Left renal pelvis (tissue), 4 donors: ENCODE measurements at regions not wholly inside any gene's neighbourhood (a gene's known extent, or its start where the extent isn't known, plus 50 kb on each side); places are given as distances from the start of the nearest gene placed in this dataset.
"Not testable (repeated sequence)": the region's sequence is repeated elsewhere in the genome, so short reads cannot be mapped to it uniquely, and the experiment has no call there.

Experiments used
- DNase-seq, 4 donors: peaks; one replicate each; pipeline ENCODE4 v3.0.0-alpha.2; 2013; ENCODE audit warnings: low read depth in 4 of 4, low spot score in 3 of 4

GRCh38 chr12:19659501-19659900 is 220.2 kb downstream of the AEBP2 start:
- no peak for DNase-seq

GRCh38 chr12:19665121-19665900 is 226.0 kb downstream of the AEBP2 start:
- DNase-seq, result no peak

DNA sequence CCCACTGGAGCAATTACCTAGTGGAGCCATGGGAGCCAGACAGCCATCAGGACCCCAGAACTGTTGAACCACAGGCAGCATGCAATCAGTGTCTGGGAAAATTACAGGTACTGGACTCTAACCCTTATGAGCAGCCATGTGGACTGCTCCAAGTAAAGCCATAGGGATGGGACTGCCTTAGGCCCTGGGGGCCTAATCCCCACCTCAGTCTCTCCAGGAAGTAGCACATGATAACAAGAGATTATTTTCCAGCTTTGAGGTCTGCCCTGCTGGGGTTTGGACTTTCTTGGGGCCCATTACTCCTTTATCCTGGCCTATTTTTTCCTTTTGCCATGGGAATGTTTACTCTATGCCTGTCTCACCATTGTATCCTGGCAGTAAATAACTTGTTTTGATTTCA is 226.8 kb downstream of the AEBP2 start:
- no peak for DNase-seq

- DNase-seq, result no peak
Measured at GRCh38 chr12:19669793-19670192, 230.5 kb downstream of the AEBP2 start.

DNA sequence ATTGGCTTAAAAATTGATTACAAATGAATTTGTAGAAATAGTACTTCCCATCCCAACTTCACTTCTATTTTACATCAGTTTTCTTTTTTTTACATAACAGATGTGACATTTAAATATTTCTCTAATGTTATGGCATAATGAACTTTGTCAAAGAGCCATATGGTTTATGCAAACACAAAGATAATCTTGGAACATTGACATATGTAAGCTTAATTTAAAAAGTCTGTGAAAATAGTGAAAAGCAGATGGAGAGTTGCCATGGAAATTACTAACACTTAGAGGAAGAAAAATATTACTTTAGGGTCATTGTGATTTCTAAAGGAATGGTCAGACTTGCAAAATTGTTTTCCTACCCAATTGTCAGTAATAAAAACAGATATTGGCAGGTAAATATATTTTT is 232.4 kb downstream of the AEBP2 start:
- DNase-seq, result no peak

- DNase-seq, result no peak
Measured at GRCh38 chr12:19674437-19674836, 235.1 kb downstream of the AEBP2 start.

GRCh38 chr12:19675361-19675760 is 236.1 kb downstream of the AEBP2 start:
- no peak for DNase-seq

DNA sequence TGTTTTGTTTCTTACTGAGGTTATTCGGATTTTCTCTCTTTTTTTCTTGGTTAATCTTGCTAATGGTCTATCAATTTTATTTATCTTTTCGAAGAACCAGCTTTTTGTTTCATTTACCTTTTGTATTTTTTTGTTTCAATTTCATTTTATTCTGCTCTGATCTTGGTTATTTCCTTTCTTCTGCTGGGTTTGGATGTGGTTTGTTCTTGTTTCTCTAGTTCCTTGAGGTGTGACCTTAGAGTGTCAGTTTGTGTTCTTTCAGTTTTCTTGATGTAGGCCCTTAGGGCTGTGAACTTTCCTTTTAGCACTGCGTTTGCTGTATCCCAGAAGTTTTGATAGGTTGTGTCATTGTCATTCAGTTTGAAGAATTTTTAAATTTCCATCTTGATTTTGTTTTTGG is 239.2 kb downstream of the AEBP2 start:
- DNase-seq, result not testable (repeated sequence)

DNA sequence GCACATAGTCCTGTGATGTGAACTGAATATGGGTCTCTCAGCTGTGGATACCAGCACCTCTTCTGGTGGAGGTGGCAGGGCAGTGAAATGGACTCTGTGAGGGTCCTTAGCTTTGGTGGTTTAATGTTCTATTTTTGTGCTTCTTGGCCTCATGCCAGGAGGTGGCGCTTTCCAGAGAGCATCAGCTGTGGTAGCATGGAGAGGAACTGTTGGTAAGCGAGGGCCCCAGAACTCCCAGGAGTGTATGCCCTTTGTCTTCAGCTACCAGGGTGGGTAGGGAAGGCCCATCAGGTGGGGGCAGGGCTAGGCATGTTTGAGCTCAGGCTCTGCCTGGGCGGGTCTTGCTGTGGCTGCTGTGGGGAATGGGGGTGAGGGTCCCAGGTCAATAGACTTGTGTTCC is 241.7 kb downstream of the AEBP2 start:
- no peak for DNase-seq

GRCh38 chr12:19683178-19683927 is 244.1 kb downstream of the AEBP2 start:
- DNase-seq, result no peak

GRCh38 chr12:19687371-19687770 is 248.1 kb downstream of the AEBP2 start:
- DNase-seq, result no peak

DNA sequence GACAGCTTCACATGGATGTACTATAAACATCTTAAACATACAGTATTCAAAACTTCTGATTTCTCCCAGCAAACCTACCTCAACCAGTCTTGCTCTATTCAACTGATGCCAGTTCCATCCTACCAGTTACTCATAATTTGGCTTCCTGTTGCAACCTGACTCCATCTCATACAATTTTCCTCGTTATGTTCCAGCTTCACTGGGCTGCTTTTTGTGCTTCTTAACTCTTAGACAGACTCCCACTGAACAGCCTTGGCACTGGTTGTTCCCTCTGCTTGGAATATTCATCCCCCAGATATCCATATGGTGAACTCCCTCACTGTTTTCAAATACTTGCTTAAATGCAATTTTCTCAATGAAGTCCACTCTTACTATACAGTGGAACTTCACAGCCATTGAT is 249.2 kb downstream of the AEBP2 start:
- no peak for DNase-seq

DNA sequence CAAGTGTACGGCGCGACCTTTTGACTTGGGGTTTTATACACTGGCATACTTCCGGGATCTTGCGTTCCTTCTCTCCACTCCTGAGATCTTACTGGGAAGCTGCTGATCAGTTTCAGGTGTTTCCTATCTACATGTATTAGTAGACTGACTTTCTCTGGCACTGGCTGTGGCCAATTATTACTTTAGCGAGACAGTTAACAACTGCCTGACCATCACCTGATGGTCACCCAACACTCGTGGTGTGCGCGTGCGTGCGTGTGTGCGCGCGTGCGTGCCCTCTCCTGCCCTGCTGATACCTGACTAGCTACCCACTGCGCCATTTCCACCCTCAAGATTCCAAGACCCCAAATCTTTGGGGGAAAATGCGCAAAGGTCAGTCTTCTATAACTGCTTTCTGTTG is 249.9 kb downstream of the AEBP2 start:
- no peak for DNase-seq

- DNase-seq, result no peak
Measured at GRCh38 chr12:19689801-19690472, 250.6 kb downstream of the AEBP2 start.

DNA sequence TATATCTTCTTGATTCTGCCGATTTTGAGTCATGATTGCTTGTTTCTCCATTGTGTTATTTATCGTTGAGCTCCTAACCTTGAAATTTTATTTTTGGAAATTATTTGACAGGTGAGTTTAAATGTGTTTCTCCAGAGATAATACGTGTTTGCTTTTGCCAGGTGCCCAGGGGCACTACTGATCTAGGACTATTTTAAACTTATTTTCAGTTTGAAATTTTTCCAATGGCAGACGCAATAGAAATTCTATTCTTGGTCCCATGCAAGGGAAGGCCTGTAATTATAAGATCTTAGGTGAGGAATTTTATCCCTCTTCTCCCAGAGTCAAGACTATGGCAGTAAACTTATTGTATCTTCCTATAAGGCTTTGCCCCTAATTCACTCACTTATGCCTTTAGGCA is 252.8 kb downstream of the AEBP2 start:
- DNase-seq, result no peak

GRCh38 chr12:19692566-19692965 is 253.3 kb downstream of the AEBP2 start:
- no peak for DNase-seq

DNA sequence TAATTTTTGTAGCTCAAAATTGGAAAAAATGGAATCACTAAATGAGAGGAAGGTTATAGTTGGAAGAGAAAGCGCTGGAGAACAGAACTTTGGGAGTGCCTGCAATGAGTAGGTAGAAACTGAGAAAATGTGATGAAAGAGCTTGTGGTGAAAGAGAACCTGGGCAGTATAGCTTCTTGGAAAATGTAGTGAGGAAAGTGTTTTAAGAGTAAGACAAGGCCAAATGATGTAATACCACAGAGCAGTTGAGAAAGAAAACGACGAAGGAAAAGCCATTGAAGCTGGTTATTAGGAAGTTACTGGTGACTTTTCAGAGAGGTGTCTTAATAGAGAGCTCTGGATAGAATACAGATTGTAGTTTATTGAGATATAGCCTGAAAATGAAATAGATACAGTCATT is 255.3 kb downstream of the AEBP2 start:
- no peak for DNase-seq

DNA sequence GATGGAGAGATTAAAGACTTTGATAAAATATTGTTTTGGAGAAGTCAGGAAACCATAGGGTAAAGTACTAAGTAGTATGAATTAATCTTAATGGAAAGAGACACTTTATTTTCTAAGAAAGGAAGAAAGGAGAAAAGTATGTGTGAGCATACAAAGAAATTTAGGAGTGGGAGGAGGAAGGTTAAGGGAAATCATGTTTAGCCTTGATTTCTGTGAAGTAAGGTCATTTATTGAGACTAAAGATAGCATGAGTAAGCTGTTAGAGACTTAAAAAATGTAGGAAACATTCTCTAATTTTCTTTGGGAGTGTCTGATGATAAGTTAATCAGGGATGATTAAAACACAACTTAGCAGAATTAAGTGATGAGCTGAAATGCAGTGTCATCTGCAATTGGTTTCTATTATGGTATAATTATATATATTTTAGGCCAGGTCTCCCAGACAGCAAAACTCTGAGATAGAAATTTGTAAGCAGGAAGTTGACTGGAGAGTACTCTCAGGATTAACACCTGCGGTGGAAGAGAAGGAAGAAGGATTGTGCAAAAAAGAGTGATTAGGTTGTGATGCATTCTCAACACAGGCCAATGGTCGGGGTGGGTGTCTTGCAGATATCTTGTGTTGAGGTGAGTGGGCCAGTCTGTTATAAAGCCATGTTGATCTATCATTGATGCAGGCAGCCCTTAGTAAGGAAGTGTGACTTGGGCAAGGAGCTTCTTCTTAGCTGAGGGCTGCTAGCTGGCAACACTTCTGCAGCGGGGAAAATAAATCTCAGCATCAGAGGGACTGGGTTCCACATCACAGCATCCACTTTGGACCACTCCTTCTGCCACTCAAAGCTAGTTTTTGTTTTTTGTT is 256.2 kb downstream of the AEBP2 start:
- DNase-seq, result no peak

DNA sequence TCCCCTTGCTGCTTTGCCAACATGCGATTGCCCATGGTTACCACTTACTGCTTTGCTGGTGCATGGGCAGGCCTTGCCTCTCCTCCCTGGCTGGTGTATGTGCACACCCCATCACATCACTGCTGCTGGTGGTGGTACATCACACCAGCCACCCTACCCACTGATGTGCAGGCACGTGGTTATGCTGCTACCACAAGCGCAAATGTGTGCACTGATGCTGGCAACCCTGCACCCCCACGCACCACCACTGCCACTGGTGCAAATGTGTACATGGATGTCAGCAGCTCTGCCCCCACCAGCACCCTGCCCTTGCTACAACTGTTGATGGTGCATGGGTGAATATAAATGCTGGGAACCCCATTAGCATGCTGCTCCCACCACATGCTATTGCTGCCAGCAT is 261.7 kb downstream of the AEBP2 start:
- no peak for DNase-seq

DNA sequence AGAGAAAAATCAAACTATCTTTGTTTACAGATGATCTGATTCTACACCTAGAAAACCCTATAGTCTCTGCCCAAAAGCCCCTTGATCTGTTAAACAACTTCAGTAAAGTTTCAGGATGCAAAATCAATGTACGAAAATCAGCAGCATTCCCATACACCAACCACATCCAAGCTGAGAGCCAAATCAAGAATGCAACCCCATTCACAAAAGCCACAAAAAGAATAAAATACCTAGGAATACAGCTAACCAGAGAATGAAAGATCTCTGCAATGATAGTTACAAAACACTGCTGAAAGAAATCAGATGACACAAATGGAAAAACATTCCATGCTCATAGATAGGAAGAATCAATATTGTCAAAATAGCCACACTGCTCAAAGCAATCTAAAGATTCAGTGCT is 265.7 kb downstream of the AEBP2 start:
- no peak for DNase-seq

DNA sequence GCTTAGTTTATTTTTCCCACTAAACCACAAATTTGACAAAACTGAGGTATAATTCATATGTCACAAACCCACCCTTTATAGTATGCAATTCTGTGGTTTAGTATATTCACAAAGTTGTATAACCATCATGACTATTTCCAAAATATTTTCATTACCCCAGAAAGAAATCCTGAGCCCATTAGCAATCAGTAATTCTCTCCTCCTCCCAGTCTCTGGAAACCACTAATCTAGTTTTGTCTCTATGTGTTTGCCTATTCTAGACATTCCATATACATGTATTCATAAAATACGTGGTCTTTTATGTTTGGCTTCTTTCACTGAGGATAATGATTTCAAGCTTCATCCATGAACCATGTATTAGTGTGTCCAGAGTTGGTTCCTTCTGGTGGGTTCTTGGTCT is 267.6 kb downstream of the AEBP2 start:
- DNase-seq, result no peak
